Body of pancreas (tissue), 4 donors: ENCODE measurements at regions not wholly inside any gene's neighbourhood (a gene's known extent, or its start where the extent isn't known, plus 50 kb on each side); places are given as distances from the start of the nearest gene placed in this dataset.

Source experiments
- CTCF ChIP-seq, 7 experiments: fragments of 450-650 bp in 4 of 7; fragments of 200-600 bp in 3 of 7; sonication (generic) in 3 of 7; IDR thresholded peaks; one replicate each; pipeline ENCODE4 v1.5.1; 2016 to 2019; ENCODE audit warnings: antibody characterized with exemption in 7 of 7
- POLR2A ChIP-seq, 3 donors: fragments of 450-650 bp; IDR thresholded peaks; one replicate each; pipeline ENCODE4 v1.6.1; 2016; ENCODE audit warnings: antibody characterized with exemption in 3 of 3, mild to moderate bottlenecking in 2 of 3

GRCh38 chr12:127179176-127179575, 1087.8 kb upstream of the TMEM132C start:
- TF ChIP-seq POLR2A (IDR thresholded peaks at IDR 0.05), result no peak
- TF ChIP-seq CTCF (IDR thresholded peaks at IDR 0.05), result no peak
